ENCODE measurements at regions not wholly inside any gene's neighbourhood (a gene's known extent, or its start where the extent isn't known, plus 50 kb on each side); places are given as distances from the start of the nearest gene placed in this dataset.

- no peak for TF ChIP-seq CTCF (conservative IDR thresholded peaks at IDR 0.05)
- Mint-ChIP-seq H3K27ac (ENCODE audit: unreplicated experiment) (no peak overlapping the region), H3K36me3 (ENCODE audit: low read depth) (no peaks in the 10 kb centered on the region), H3K4me3 (no peak overlapping the region), H3K4me1 (peaks cover 6% of the 10 kb centered on the region), H3K27me3 (ENCODE audit: low read depth) (peaks cover 8% of the 10 kb centered on the region), H3K9me3 (no peaks in the 10 kb centered on the region)
- no peak for DNase-seq (ENCODE audit: low read depth, low spot score)
Observed at GRCh38 chr2:120629241-120629895, 106.3 kb upstream of the GLI2 start.

GRCh38 chr2:120630031-120630701 is 105.5 kb upstream of the GLI2 start:
- no peaks in the 10 kb centered on the region for H3K9me3 Mint-ChIP-seq
- peaks cover 6% of the 10 kb centered on the region for H3K27me3 Mint-ChIP-seq (ENCODE audit: low read depth)
- no peak overlapping the region for H3K4me3 Mint-ChIP-seq
- no peak for TF ChIP-seq CTCF (conservative IDR thresholded peaks at IDR 0.05)
- no peak for DNase-seq (ENCODE audit: low read depth, low spot score)
- peaks cover 6% of the 10 kb centered on the region for H3K4me1 Mint-ChIP-seq
- no peaks in the 10 kb centered on the region for H3K36me3 Mint-ChIP-seq (ENCODE audit: low read depth)
- H3K27ac Mint-ChIP-seq (ENCODE audit: unreplicated experiment), result no peak overlapping the region

- no peak overlapping the region for H3K4me3 Mint-ChIP-seq
- peaks cover 6% of the 10 kb centered on the region for H3K27me3 Mint-ChIP-seq (ENCODE audit: low read depth)
Observed at GRCh38 chr2:120631236-120631635, 104.4 kb upstream of the GLI2 start.

GRCh38 chr2:120631724-120632123 is 103.9 kb upstream of the GLI2 start:
- no peaks in the 10 kb centered on the region for H3K36me3 Mint-ChIP-seq (ENCODE audit: low read depth)
- no peak overlapping the region for H3K27ac Mint-ChIP-seq (ENCODE audit: unreplicated experiment)

More at GRCh38 chr2:120631236-120631635, 104.4 kb upstream of the GLI2 start:
- no peak for TF ChIP-seq CTCF (conservative IDR thresholded peaks at IDR 0.05)
- Mint-ChIP-seq H3K9me3 (no peaks in the 10 kb centered on the region), H3K27ac (ENCODE audit: unreplicated experiment) (no peak overlapping the region), H3K36me3 (ENCODE audit: low read depth) (no peaks in the 10 kb centered on the region), H3K4me1 (peaks cover 6% of the 10 kb centered on the region)
- DNase-seq (ENCODE audit: low read depth, low spot score), result no peak

More at GRCh38 chr2:120631724-120632123, 103.9 kb upstream of the GLI2 start:
- DNase-seq (ENCODE audit: low read depth, low spot score), result no peak
- Mint-ChIP-seq H3K4me1 (peaks cover 6% of the 10 kb centered on the region), H3K9me3 (no peaks in the 10 kb centered on the region), H3K27me3 (ENCODE audit: low read depth) (peaks cover 6% of the 10 kb centered on the region), H3K4me3 (no peak overlapping the region)
- TF ChIP-seq CTCF (conservative IDR thresholded peaks at IDR 0.05), result no peak

Data from neural crest cell (in vitro differentiated cells).